ENCODE measurements at regions not wholly inside any gene's neighbourhood (a gene's known extent, or its start where the extent isn't known, plus 50 kb on each side); places are given as distances from the start of the nearest gene placed in this dataset.

DNA sequence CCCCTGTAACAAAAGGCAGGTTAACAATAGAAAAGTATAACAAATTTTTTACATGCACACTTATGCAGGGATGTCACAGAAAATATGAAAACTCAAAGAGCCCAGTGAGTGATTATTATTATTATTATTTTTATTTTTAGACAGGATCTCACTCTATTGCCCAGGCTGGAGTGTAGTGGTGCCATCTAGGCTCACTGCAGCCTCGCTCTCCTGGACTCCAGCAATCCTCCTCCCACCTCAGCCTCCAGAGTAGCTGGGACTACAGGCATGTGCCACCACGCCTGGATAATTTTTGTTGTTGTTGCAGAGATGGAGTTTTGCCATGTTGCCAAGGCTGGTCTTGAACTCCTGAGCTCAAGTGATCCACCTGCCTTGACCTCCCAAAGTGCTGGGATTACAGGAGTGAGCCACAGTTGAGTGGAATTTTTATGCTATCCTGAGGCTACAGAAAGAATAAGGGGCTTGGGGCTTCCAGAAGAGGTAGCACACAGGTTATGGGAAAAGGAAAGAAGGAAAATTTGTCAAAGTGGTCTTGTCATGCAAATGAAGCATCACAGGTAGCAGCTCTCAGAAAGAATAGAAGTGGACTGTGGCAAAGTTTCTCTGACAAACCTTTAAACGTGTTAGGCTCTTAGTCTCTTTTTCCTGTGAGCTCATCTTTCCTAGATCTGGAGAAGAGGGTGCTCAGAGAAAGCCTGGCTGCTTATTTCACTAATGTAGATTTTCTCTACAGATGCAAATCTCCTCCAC is 87.7 kb upstream of the LSM14A start:
- no peaks in the 10 kb centered on the region for H3K79me2 ChIP-seq (ENCODE audit: low read depth)
- TF ChIP-seq EZH2 (IDR thresholded peaks at IDR 0.05; ENCODE audit: low read depth), result no peak
- TF ChIP-seq, protein P1, sequence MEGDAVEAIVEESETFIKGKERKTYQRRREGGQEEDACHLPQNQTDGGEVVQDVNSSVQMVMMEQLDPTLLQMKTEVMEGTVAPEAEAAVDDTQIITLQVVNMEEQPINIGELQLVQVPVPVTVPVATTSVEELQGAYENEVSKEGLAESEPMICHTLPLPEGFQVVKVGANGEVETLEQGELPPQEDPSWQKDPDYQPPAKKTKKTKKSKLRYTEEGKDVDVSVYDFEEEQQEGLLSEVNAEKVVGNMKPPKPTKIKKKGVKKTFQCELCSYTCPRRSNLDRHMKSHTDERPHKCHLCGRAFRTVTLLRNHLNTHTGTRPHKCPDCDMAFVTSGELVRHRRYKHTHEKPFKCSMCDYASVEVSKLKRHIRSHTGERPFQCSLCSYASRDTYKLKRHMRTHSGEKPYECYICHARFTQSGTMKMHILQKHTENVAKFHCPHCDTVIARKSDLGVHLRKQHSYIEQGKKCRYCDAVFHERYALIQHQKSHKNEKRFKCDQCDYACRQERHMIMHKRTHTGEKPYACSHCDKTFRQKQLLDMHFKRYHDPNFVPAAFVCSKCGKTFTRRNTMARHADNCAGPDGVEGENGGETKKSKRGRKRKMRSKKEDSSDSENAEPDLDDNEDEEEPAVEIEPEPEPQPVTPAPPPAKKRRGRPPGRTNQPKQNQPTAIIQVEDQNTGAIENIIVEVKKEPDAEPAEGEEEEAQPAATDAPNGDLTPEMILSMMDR (conservative IDR thresholded peaks at IDR 0.05), result no peak
- no peaks in the 10 kb centered on the region for H3K9me2 ChIP-seq (ENCODE audit: insufficient read depth)
- H3K27me3 ChIP-seq (ENCODE audit: insufficient read depth, low read depth), result peaks cover 74% of the 10 kb centered on the region
- H3K4me2 ChIP-seq, result no peak overlapping the region
- no peak overlapping the region for H3K27ac ChIP-seq
- H3K4me1 ChIP-seq (replicated peaks; ENCODE audit: insufficient read depth), result no peaks in the 10 kb centered on the region
- H3K9me3 ChIP-seq (ENCODE audit: insufficient read depth, low read depth), result no peaks in the 10 kb centered on the region
- no peak for DNase-seq
- intact Hi-C loops (cut with micrococcal nuclease; ENCODE audit: unreplicated experiment), result no loop called here
- H4K20me1 ChIP-seq (ENCODE audit: insufficient read depth), result no peaks in the 10 kb centered on the region
- H3K36me3 ChIP-seq (ENCODE audit: low read depth), result no peaks in the 10 kb centered on the region
- CTCF ChIA-PET, result no interaction called here
- no peak overlapping the region for H2AFZ ChIP-seq
- H3F3A ChIP-seq (ENCODE audit: insufficient read depth, low read depth), result no peaks in the 10 kb centered on the region
- BruUV-seq (replicated peaks), result no TSS peak
- no peak overlapping the region for H3K4me3 ChIP-seq
- POLR2A ChIA-PET (ENCODE audit: unreplicated experiment), result no interaction called here

DNA sequence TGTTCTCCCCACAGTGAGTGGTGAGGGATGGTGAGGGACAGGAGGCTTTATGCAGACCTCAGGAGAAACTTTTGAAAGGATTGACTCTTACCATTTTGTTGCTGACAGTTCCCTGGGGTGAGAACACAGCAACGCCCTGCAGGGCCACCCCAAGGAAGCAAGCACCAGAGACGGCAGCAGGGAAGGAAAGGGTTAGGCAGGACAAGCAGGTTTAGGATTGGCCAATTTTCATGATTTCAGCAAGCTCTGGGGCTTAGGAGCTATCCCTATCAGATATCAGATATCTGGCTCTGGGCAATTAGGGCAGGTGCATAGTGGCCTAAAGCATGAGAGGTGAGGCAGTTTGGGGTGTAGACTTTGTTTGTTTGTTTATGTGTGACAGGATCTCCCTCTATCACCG is 87.0 kb upstream of the LSM14A start:
- no peak overlapping the region for H2AFZ ChIP-seq
- DNase-seq, result no peak
- intact Hi-C loops (cut with micrococcal nuclease; ENCODE audit: unreplicated experiment), result no loop called here
- H3K27ac ChIP-seq, result no peak overlapping the region
- ChIA-PET POLR2A (ENCODE audit: unreplicated experiment) (no interaction called here), CTCF (no interaction called here)
- no peak for TF ChIP-seq EZH2 (IDR thresholded peaks at IDR 0.05; ENCODE audit: low read depth)
- H3K9me2 ChIP-seq (ENCODE audit: insufficient read depth), result no peaks in the 10 kb centered on the region
- no peaks in the 10 kb centered on the region for H3K9me3 ChIP-seq (ENCODE audit: insufficient read depth, low read depth)
- BruUV-seq (replicated peaks), result no TSS peak
- no peak overlapping the region for H3K4me3 ChIP-seq
- H3K36me3 ChIP-seq (ENCODE audit: low read depth), result no peaks in the 10 kb centered on the region
- no peaks in the 10 kb centered on the region for H4K20me1 ChIP-seq (ENCODE audit: insufficient read depth)
- H3K4me1 ChIP-seq (replicated peaks; ENCODE audit: insufficient read depth), result no peaks in the 10 kb centered on the region
- H3F3A ChIP-seq (ENCODE audit: insufficient read depth, low read depth), result no peaks in the 10 kb centered on the region
- no peaks in the 10 kb centered on the region for H3K79me2 ChIP-seq (ENCODE audit: low read depth)
- H3K27me3 ChIP-seq (ENCODE audit: insufficient read depth, low read depth), result peaks cover 82% of the 10 kb centered on the region
- no peak overlapping the region for H3K4me2 ChIP-seq

DNA sequence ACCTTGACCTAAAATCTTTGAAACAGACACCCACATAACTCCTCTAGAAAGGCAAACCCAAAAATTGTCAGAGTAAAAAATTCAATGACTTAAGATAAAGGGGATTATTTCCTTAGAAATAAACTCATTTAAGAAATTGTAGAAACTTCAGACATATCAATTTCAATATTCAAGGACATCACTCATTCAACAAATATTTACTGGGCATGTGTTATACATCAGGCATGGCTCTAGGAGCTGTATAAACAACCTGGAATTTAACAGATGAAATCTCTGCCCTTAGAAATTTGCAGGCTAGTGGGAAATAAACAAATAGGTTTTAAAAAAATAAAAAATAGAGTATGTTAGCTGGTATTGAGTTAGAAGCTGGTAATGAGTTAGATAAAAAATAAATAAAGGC is 84.0 kb upstream of the LSM14A start:
- H3K4me3 ChIP-seq, result no peak overlapping the region
- DNase-seq, result no peak
- no peak overlapping the region for H3K27ac ChIP-seq
- no peaks in the 10 kb centered on the region for H3K9me2 ChIP-seq (ENCODE audit: insufficient read depth)
- BruUV-seq (replicated peaks), result no TSS peak
- H3F3A ChIP-seq (ENCODE audit: insufficient read depth, low read depth), result no peaks in the 10 kb centered on the region
- H3K9me3 ChIP-seq (ENCODE audit: insufficient read depth, low read depth), result no peaks in the 10 kb centered on the region
- H2AFZ ChIP-seq, result no peak overlapping the region
- no peak overlapping the region for H3K4me2 ChIP-seq
- TF ChIP-seq EZH2 (IDR thresholded peaks at IDR 0.05; ENCODE audit: low read depth), result no peak
- TF ChIP-seq, protein P1 (conservative IDR thresholded peaks at IDR 0.05), result no peak
- no peaks in the 10 kb centered on the region for H3K4me1 ChIP-seq (replicated peaks; ENCODE audit: insufficient read depth)
- intact Hi-C loops (cut with micrococcal nuclease; ENCODE audit: unreplicated experiment), result no loop called here
- H3K36me3 ChIP-seq (ENCODE audit: low read depth), result no peaks in the 10 kb centered on the region
- POLR2A ChIA-PET (ENCODE audit: unreplicated experiment), result no interaction called here
- H3K79me2 ChIP-seq (ENCODE audit: low read depth), result no peaks in the 10 kb centered on the region
- H3K27me3 ChIP-seq (ENCODE audit: insufficient read depth, low read depth), result peaks cover 87% of the 10 kb centered on the region
- CTCF ChIA-PET, result no interaction called here
- no peaks in the 10 kb centered on the region for H4K20me1 ChIP-seq (ENCODE audit: insufficient read depth)

DNA sequence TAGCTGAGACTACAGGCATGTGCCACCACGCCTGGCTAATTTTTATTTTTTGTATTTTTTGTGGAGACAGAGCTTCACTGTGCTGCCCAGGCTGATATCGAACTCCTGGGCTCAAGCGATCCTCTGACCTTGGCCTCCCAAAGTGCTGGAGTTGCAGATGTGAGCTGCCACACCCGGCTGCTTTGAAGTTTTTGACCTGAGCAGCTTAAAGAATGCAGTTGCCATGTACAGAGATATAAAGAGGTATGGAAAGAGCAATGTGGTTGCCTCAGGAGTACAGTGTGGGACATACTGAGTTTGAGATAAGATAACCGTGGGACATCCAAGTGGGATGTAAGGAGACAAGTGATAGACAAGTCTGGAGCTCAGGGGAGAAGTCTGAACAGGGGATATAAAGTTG is 82.7 kb upstream of the LSM14A start:
- H3K9me3 ChIP-seq (ENCODE audit: insufficient read depth, low read depth), result no peaks in the 10 kb centered on the region
- no peaks in the 10 kb centered on the region for H3K79me2 ChIP-seq (ENCODE audit: low read depth)
- no peaks in the 10 kb centered on the region for H3K9me2 ChIP-seq (ENCODE audit: insufficient read depth)
- H3K27me3 ChIP-seq (ENCODE audit: insufficient read depth, low read depth), result peaks cover 87% of the 10 kb centered on the region
- H3F3A ChIP-seq (ENCODE audit: insufficient read depth, low read depth), result no peaks in the 10 kb centered on the region
- H4K20me1 ChIP-seq (ENCODE audit: insufficient read depth), result no peaks in the 10 kb centered on the region
- no peak overlapping the region for H3K4me2 ChIP-seq
- H2AFZ ChIP-seq, result no peak overlapping the region
- BruUV-seq (replicated peaks), result no TSS peak
- intact Hi-C loops (cut with micrococcal nuclease; ENCODE audit: unreplicated experiment), result no loop called here
- H3K4me1 ChIP-seq (replicated peaks; ENCODE audit: insufficient read depth), result no peaks in the 10 kb centered on the region
- POLR2A ChIA-PET (ENCODE audit: unreplicated experiment), result no interaction called here
- no peaks in the 10 kb centered on the region for H3K36me3 ChIP-seq (ENCODE audit: low read depth)
- TF ChIP-seq, protein P1 (conservative IDR thresholded peaks at IDR 0.05), result no peak
- TF ChIP-seq EZH2 (IDR thresholded peaks at IDR 0.05; ENCODE audit: low read depth), result no peak
- DNase-seq, result no peak
- no peak overlapping the region for H3K4me3 ChIP-seq
- no peak overlapping the region for H3K27ac ChIP-seq
- CTCF ChIA-PET, result no interaction called here
